ENCODE measurements at regions not wholly inside any gene's neighbourhood (a gene's known extent, or its start where the extent isn't known, plus 50 kb on each side); places are given as distances from the start of the nearest gene placed in this dataset.

DNA sequence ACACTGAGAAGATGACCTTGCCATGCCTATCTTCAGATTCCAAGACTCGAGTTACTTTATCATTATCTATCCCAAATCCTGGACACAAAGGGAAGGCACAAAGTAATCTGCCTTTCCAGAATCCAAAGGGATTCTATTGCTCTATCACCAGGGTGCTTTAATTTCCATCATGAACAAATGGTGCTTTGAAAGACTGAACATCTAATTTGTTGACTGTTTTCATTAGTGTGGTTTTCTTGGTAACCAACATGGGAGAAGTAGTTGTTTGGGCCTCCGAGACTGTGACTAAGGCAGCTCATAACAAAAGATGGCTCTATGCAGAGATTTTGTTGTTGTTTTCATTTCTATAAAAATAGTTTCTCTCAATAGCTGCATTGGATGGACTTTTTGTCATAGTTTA is 441.0 kb upstream of the SOX9 start:
- TF ChIP-seq, protein P1, sequence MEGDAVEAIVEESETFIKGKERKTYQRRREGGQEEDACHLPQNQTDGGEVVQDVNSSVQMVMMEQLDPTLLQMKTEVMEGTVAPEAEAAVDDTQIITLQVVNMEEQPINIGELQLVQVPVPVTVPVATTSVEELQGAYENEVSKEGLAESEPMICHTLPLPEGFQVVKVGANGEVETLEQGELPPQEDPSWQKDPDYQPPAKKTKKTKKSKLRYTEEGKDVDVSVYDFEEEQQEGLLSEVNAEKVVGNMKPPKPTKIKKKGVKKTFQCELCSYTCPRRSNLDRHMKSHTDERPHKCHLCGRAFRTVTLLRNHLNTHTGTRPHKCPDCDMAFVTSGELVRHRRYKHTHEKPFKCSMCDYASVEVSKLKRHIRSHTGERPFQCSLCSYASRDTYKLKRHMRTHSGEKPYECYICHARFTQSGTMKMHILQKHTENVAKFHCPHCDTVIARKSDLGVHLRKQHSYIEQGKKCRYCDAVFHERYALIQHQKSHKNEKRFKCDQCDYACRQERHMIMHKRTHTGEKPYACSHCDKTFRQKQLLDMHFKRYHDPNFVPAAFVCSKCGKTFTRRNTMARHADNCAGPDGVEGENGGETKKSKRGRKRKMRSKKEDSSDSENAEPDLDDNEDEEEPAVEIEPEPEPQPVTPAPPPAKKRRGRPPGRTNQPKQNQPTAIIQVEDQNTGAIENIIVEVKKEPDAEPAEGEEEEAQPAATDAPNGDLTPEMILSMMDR (IDR thresholded peaks at IDR 0.05), result no peak
- TF ChIP-seq POLR2A (IDR thresholded peaks at IDR 0.05) (no peak), EP300 (IDR thresholded peaks at IDR 0.05) (no peak), POLR2AphosphoS5 (IDR thresholded peaks at IDR 0.05) (no peak)

All from stomach (tissue), 4 donors.